GM11168 (cell line): ENCODE measurements at regions not wholly inside any gene's neighbourhood (a gene's known extent, or its start where the extent isn't known, plus 50 kb on each side); places are given as distances from the start of the nearest gene placed in this dataset.
"Not testable (repeated sequence)": the region's sequence is repeated elsewhere in the genome, so short reads cannot be mapped to it uniquely, and the experiment has no call there.

ENCODE experiments used
- in situ Hi-C: fragments of 300-500 bp; cut with MboI; formaldehyde crosslinking; loops from one replicate; pipeline ENCODE4 v1.12.0; 2022; ENCODE audit warnings: low sequenced_read_pairs; ENCODE audit not compliant: unreplicated experiment

DNA sequence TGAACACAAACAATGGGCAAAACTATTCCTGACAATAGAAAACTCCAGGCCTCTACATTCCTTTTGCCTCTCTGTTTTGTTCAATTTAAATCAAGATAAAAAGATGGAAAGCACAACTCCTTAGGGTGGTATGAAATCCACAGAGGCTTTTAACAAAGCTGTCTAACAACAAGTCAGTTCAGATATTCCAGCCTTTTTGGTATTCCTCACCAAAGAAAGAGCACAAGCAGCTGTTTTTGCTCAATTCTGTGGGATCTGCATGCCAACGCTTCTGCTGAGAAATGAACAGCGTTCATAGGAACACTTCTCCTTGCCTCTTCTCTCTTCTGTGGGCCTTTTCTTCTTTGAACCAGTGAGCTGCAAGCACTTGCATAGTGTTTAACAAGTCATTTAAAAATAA, 411.6 kb upstream of the TCF4 start:
- in situ Hi-C loops, result no loop called here

DNA sequence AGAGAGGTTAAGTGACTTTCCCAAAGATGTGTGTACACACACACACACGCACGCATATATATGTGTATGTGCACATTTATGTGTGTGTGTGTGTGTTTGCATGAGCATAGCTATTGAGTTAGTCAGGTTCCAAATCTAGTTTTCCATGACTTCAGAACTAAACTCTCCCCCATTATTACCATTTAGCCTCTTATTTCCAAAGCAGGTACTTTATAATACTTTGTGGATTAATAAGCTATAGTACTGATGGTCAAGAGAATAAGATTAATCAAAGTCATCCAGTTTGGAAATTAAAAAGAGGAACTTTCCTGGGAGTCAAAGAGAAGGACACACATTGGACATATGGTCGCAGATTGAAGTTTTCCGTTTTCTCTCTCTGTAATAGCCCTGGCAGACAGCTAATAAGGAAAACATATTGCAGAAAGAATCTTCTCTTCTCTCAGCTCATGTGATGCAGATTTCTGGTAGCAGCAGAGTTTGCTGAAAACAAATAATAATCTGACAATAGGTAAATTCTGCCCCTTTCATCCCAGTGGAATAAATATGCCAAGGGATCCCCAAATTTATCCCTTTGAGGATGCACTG, 410.9 kb upstream of the TCF4 start:
- in situ Hi-C loops, result no loop called here

DNA sequence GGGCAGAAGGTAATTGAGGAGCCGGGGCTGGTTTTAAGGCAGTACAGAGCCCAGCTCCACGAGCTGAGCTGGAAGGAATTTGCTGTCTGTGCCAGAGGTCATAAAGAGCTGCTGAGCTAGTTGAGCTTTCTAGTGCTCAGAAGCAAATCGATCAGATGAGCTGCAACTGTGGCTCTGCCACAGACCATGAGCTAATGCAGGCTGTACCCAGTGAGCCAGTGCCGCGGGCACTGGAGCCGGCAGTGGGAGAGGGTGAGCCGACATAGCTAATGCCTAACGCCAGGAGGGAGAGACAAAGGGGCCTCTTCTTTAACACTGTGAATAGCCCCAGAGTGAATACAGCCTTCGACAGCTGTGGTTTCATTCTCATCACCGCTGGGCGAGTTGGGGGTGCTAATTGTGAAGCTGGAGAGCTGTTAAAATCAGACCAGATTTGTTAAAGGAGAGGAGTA, 410.1 kb upstream of the TCF4 start:
- in situ Hi-C loops, result no loop called here

DNA sequence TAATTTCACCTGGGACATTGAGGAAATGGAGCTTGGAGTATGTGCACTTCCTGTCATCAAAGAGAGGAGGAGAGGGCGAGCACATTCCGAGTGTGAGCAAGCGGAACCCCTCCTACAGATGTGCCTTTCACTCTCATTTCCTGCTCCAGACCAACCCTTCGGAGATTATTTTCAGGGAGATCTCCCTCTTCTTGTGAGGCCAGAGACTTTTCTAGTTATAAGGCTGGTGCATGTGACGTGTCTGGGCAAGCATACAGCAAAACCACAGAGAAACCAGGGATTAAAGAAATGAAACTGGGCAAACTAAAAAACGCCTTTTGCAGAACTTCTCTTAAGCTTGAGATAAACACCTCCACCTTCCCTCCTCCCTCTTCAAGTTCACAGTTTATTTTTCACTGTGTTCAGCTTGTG, 409.2 kb upstream of the TCF4 start:
- in situ Hi-C loops, result no loop called here

DNA sequence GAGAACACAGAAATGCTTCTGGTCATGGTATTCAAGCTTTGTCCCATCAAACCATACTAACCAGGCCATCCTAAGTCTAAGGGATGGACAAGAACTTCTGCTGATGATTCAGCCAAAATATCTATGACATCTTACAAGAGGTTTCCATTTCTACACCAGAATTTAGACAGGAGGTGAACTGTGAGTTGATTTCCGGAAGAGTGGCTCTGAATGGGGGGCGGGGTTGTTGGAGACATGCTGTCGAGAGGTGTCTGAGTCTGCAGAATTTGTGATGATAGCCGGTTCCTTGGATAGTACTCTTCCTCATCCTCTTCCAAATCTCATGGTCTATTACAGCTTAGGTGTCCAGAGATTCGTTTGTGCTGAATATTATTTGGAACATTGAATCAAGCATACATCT, 408.7 kb upstream of the TCF4 start:
- in situ Hi-C loops, result no loop called here

DNA sequence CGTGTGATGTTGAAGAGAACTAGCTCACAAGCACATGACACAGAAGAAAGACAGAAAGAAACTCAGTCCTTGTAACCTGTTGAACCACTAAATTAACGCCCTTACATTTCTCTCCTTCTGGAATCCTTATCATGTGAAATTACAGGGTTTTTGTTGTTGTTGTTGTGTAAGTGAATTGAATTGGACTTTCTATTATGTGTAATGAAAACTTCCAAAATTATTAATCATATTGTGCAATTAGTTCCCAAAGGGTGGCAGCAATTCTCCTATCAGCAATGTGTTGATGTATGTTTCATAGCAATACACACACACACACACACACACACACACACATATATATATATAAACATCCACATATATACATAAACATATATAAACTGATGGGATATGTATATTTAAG, 402.2 kb upstream of the TCF4 start:
- in situ Hi-C loops, result no loop called here

DNA sequence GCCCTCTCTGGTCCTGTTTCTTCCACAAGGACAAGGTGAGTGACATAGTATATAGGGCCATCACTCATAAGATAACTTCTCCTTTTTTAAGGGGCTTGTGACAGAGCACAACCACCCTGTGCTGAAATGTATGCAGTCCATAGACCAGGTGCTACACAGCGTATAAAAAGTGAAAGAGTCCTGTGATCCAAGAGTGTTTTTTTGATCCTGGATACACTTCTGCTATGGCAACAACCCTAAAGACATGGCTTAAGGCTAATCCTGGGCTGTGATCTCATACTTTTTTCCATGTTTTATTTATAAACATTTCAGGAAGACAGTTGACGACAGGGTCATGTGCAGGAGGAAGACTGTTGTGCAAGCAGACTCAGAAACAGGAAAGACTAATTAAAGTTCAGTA, 400.5 kb upstream of the TCF4 start:
- in situ Hi-C loops, result no loop called here

DNA sequence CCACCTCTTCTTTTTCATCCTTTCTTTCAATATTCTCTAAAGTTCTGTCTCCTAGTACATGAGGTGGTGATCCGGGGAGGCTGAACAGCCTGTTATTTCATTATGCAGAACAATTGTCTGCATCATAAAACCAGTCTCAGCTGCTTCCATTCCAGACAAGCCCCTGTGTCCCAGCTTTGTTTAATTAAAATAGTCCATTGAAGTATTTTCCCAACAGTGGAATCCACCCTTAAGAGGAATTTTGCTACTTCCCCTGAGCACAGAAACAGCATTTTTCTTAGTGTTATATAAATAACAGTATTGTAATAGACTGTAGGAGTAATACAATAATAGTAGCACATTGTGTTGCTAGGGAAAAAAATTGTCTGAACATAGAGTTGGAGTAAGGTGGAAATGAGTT, 395.4 kb upstream of the TCF4 start:
- in situ Hi-C loops, result no loop called here

DNA sequence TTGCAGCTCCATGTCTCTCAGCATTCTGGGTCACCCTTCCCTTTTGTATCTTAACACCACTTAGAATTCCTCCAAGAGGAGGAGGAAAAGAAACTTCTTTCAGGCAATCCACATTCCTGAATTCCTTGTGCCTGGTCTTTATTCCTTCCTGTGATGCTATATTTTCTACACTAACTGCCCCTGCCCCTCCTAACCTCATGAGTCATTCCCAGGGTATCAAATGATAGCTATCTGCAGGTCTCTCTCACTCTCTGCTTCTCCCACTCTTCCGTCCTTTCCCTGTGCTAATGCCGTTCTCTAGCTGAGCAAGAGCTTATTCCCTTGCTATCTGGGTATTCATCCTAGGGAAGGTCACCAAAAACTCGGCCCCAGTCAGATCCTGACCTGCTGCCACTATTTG, 395.0 kb upstream of the TCF4 start:
- in situ Hi-C loops, result no loop called here

DNA sequence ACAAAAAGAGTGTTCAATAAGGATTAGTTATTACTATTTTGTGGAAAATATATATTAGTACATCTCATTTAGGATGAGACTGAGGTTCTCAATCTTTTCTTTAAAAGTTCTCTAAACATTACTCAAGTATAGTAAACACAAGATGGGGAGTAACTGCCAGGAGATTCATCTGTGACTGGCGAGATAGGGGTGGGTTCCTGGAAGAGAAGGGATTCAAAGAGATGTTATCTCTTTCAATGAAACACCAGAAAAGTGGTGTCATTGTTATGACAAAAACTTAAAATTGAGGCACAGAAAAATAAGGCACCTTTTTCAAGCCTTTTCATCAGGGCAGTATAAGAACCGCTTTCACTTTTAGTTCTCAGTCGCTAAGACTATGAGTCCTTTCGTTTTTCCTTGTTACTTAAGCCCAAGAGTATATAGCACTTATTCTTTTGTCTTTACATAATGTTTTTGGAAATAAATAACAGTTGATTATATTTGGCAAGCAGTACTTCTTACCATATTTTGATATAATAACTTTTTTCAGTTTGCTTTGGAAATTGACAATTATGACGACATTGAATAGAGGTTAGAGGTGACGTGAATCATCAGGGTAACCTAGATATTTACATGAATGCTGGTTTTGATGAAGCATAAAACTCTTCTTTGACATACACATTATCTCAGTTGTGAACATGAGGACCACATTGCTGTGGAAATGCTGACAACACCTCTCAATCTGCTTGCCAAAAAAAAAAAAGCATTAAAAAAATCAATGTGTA, 393.9 kb upstream of the TCF4 start:
- in situ Hi-C loops, result no loop called here

DNA sequence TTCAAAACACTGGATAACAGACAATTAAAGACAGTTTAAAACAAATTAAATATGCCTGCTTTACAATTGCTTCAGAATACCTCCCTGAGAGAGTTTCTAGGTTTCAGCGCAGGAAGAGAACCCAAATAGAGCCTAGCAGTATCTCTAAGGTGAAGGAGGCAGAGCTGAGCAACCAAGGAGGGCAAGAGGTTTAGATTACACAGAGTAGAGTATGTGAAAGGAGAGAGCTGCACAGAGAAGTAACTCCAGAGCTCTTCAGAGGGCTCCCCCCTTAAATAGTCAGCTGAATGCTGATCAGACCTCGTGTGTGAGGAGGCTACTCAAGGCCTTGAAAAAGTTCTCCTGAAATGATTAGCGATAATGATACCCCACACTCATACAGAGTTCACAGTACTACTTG, 386.5 kb upstream of the TCF4 start:
- in situ Hi-C loops, result no loop called here

DNA sequence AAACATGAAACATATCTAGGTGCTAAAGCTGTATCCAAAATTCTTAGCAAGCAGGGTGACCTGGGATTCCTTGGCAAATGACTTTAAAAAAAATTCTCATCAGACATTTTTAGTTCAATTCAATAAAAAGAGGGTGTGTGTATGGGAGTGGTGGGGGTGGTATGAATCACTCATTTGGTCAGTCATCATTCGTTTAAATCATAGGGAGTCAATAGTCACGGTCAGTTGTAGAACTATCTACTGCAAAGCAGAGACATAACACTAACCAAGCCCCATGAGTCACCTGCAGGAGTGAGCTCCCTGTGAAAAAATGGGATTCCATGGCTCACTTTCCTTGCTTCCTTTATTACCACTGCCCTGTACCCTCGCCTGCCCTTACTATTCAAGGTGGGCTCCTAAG, 380.6 kb upstream of the TCF4 start:
- in situ Hi-C loops, result no loop called here

DNA sequence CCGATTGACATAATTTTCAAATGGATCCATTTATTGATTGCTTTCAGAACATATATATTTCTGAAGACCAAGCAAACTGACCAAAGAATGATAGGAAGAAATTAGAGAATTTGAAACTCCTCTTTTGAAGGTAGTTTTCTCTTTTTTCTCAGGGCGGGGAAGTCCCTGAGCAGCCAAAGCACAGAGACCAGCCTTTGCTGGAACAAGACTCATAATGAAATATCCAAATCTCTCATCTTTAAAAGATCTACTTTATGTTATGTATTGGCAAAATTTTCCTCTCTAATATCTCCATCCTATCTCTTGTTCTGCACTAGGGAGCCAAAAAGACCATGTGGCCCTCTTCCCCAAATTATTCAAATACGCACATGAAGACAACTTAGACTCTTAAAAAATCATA, 379.0 kb upstream of the TCF4 start:
- in situ Hi-C loops, result no loop called here

DNA sequence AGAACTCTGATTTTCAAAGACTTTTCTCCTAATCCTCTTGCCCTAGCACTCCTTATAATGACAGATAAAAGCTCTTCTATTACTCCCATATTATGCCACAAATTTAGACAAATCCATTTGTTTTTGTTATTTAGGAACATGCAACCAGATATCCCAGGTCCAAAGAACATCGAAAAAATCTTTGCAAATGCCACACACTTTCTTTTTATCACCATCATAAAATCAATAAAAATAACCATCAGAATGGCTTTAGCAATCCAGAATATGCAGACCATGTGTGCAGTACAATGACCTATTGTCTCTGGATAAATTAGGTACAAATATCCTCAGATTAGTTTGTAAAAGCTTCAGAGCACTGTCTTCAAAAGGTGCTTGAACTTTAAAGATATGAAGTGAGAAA, 376.2 kb upstream of the TCF4 start:
- in situ Hi-C loops, result no loop called here

DNA sequence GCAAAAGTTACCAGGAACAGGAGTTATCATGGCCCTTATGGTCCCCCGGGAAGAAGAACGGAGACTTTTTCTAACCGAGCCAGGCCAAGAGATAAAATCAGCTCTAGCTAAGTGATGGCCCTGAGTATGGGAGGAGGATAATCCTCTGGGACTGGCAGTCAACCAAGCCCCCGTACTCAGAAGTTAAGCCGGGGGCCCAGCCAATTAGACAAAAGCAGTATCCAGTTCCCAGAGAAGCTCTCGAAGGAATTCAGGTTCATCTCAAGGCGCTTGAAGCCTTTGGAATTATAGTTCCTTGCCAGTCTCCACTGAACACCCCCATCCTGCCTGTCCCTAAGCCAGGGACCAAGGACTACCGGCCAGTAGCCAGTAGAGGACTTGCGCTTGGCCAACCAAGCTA, 365.3 kb upstream of the TCF4 start:
- in situ Hi-C loops, result no loop called here

DNA sequence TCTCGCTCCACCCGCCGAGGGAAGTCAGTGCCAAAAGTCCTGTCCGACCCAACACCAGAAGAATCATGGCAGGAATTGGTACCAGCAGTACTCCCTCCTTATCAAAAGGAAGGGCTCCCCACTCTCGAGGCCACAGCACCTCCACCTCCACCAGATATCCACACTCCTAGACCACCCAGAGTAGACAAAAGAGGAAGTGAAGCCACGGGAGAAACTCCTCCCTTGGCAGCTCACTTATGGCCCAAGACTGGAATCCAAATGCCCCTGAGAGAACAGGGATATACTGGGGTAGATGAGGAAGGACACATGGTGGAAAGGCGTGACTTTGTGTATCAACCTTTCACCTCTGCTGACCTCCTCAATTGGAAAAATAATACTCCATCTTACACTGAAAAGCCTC, 363.7 kb upstream of the TCF4 start:
- in situ Hi-C loops, result not testable (repeated sequence)

DNA sequence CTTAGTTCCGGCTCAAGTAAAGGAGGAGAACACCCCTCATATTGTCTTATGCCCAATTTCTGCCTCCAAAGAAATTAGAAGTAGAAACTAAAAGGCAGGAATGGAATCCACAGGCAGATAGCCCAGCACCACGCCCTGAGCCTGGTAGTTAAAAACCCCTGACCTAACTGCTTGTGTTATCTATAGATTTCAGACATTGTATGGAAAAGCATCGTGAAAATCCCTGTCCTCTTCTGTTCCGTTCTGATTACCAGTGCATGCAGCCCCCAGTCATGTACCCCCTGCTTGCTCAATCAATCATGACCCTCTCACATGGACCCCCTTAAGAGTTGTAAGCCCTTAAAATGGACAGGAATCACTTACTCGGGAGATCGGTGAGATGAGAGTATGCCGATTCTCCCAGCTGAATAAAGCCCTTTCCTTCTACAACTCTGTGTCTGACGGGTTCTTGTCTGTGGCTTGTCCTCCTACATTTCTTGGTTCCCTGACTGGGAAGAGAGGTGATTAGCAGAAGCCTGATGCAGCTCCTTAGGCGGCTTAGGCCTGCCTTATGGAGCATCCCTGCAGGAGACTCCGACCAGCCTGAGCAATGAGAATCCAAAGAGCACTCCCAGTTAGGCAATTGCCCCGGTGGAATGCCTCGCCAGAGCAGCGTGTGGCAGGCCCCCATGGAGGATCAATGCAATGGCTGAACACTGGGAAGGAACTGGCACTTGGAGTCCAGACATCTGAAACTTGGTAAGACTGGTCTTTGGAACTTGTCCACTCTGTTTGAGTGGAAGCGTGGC, 362.6 kb upstream of the TCF4 start:
- in situ Hi-C loops, result no loop called here

DNA sequence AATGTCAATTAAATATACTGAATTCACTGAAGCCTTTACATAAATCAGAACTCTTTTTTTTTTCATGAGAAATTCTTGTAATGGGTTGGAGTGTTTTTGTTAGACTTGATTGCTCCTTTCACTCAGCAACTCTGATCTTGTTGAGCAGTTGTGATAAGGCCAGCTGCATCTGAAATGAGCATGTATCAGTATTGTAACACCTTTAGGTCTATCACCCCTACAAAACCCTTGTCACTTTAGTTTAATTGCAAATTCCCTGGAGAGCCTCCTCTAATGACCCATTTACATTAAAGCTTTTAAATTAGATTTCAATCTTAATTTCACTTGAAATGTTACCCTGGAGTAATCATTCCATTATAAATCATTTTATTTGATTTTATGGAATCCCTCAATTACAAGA, 346.8 kb upstream of the TCF4 start:
- in situ Hi-C loops, result no loop called here

DNA sequence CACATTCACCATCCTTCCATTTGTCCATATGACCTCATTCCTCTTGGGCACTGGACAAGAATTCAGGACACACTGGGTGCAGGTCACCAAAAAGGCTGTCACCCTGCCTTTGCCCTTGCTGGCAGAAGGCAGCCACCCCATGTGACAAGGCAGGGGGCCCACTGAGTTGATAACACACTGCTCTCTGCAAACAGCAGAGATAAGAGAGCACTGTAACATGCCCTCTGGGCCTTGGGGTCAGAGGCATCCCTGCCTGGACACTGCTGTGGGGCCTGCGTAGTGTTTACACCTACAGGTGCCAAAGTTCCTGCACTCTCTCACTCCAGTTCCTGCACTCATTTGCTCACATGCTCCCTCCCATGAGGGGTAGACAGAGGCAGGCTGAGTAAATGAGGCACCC, 344.7 kb upstream of the TCF4 start:
- in situ Hi-C loops, result no loop called here

DNA sequence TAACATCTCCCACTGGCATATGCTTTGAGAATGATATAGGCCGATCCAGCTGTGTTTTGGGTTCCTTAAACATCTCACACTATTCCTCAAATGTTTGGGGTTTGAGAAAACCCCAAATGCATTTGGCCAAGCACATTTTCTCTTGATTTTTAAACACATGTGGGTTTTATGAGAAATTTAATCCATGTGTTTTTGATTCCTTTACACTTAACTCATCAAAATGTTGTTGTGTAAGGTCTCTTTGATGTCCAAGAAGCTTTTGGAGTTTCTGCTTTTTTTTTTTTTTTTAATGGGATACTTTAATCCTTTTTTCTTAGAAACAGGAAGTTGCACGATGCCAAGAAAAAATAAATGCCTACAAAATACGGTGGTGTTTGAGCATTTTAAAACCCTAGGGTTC, 339.8 kb upstream of the TCF4 start:
- in situ Hi-C loops, result no loop called here

DNA sequence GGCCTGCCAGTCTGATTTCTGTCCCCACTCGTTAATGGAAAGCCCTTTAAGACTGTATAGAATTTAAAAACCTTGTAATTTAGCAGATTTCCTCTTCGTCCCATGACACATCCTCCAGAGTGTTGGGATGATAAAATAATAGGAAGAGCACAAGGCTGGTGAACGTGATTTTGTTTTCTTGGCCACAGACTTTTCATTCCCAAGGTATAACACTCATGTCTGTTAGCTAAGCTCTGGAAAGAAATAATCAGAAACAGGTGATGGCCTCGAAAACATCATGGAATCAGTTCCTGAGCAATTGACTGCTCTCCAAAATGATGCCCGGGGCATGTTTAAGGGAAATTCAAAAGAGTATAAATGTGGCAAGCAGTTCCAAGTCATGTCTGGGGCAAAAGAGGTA, 337.8 kb upstream of the TCF4 start:
- in situ Hi-C loops, result no loop called here

DNA sequence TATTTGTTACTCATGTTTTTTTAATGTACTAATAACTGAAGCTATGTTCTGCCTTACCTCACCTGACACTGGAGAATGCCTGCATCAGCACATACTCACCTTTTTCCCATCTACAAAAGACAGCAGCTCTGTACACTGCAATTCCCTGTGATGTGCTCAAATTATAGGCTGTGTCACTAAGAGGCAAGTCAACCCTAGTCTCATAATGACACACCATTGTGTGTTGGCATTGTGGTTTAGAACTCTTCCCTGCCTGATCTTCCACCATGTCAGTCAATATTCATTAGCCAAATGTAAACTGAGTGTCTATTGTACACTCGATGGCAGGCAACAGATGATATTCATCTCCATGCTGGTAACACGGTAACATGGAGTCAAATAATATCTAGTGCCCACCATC, 332.1 kb upstream of the TCF4 start:
- in situ Hi-C loops, result no loop called here
